H1 (cell line): ENCODE measurements at regions not wholly inside any gene's neighbourhood (a gene's known extent, or its start where the extent isn't known, plus 50 kb on each side); places are given as distances from the start of the nearest gene placed in this dataset.

Experiments
- JUND ChIP-seq: IDR thresholded peaks from 2 replicates; pipeline ENCODE4 v1.6.1; 2011; ENCODE audit warnings: mild to moderate bottlenecking, improper control_type of control experiment, low read length

- no peak for TF ChIP-seq JUND
- TF ChIP-seq, all 59 proteins: peak for 0
Measured at GRCh38 chr13:37294472-37294871, 189.0 kb upstream of the CSNK1A1L start (continued).
